Tibial nerve (tissue), 4 donors: ENCODE measurements at regions not wholly inside any gene's neighbourhood (a gene's known extent, or its start where the extent isn't known, plus 50 kb on each side); places are given as distances from the start of the nearest gene placed in this dataset.

Experiments
- DNase-seq, 2 donors: peaks; one replicate each; pipeline ENCODE4 v3.0.0-alpha.2; 2019; ENCODE audit warnings: low spot score in 2 of 2
- H3K27ac ChIP-seq, 4 donors: fragments of 200-600 bp; sonication (generic) in 3 of 4; one replicate each; pipeline ENCODE4 v1.5.1; 2017 to 2019; ENCODE audit warnings: mild to moderate bottlenecking in 1 of 4
- H3K27me3 ChIP-seq, 2 donors: fragments of 200-600 bp; sonication (generic) in 1 of 2; one replicate each; pipeline versions ENCODE4 v1.5.1 to v1.6.0; 2017 to 2019
- H3K36me3 ChIP-seq, 3 donors: fragments of 200-600 bp; sonication (generic); one replicate each; pipeline ENCODE4 v1.5.1; 2018 to 2019
- H3K4me1 ChIP-seq, 4 donors: fragments of 200-600 bp; sonication (generic) in 3 of 4; one replicate each; pipeline ENCODE4 v1.5.1; 2017 to 2019
- H3K4me3 ChIP-seq, 4 donors: fragments of 200-600 bp; sonication (generic) in 3 of 4; one replicate each; pipeline ENCODE4 v1.5.1; 2017 to 2019; ENCODE audit warnings: mild to moderate bottlenecking in 1 of 4, moderate library complexity in 1 of 4
- H3K9me3 ChIP-seq, 4 donors: fragments of 200-600 bp; sonication (generic) in 3 of 4; one replicate each; pipeline ENCODE4 v1.5.1; 2017 to 2019
- CTCF ChIP-seq, 5 experiments: fragments of 200-600 bp in 3 of 5; fragments of 450-650 bp in 2 of 5; sonication (generic) in 3 of 5; IDR thresholded peaks; one replicate each; pipeline ENCODE4 v1.5.1; 2016 to 2019; ENCODE audit warnings: antibody characterized with exemption in 5 of 5, mild to moderate bottlenecking in 3 of 5, moderate library complexity in 2 of 5
- EP300 ChIP-seq, 2 donors: sonication (generic); formaldehyde crosslinking; IDR thresholded peaks; one replicate each; pipeline ENCODE4 v1.6.1; 2017; ENCODE audit warnings: antibody characterized with exemption in 2 of 2, mild to moderate bottlenecking in 1 of 2
- POLR2A ChIP-seq, 2 donors: fragments of 450-650 bp; IDR thresholded peaks; one replicate each; pipeline ENCODE4 v1.6.1; 2017; ENCODE audit warnings: antibody characterized with exemption in 2 of 2, mild to moderate bottlenecking in 2 of 2, moderate library complexity in 2 of 2
- WGBS, 2 donors: methylation state at CpG; one replicate each; pipeline ENCODE4 v1.1.5; 2018; 5-methylcytosine and 5-hydroxymethylcytosine counted together

- H3K9me3 ChIP-seq = no peaks in the 10 kb centered on the region
- no peaks in the 10 kb centered on the region for H3K36me3 ChIP-seq
- no peaks in the 10 kb centered on the region for H3K4me1 ChIP-seq
- TF ChIP-seq POLR2A (IDR thresholded peaks at IDR 0.05) (no peak), CTCF (IDR thresholded peaks at IDR 0.05) (no peak), EP300 (IDR thresholded peaks at IDR 0.05) (no peak)
- H3K27me3 ChIP-seq = no peaks in the 10 kb centered on the region
- H3K4me3 ChIP-seq = no peak overlapping the region
- no peak for DNase-seq
- peak overlapping the region in 1 of 4 donors; percentile 16 for H3K27ac ChIP-seq
These were observed 255.7 kb upstream of the AR start for GRCh38 chrX:67288156-67288555.

- TF ChIP-seq EP300 (IDR thresholded peaks at IDR 0.05) (no peak), POLR2A (IDR thresholded peaks at IDR 0.05) (no peak), CTCF (IDR thresholded peaks at IDR 0.05) (no peak)
- Histone ChIP-seq H3K27ac (peak overlapping the region in 1 of 4 donors; percentile 41), H3K27me3 (no peaks in the 10 kb centered on the region), H3K4me1 (no peaks in the 10 kb centered on the region), H3K9me3 (no peaks in the 10 kb centered on the region), H3K36me3 (no peaks in the 10 kb centered on the region), H3K4me3 (no peak overlapping the region)
- WGBS, 2 donors = 41 to 42% methylated on average over 3 of the region's 3 CpGs
- DNase-seq = peak; percentile 8 to 12
These were observed 254.7 kb upstream of the AR start for GRCh38 chrX:67289055-67289499.

GRCh38 chrX:67290489-67291220, 253.2 kb upstream of the AR start:
- no peaks in the 10 kb centered on the region for H3K9me3 ChIP-seq
- no peak overlapping the region for H3K27ac ChIP-seq
- no peaks in the 10 kb centered on the region for H3K4me1 ChIP-seq
- no peak overlapping the region for H3K4me3 ChIP-seq
- no peaks in the 10 kb centered on the region for H3K27me3 ChIP-seq
- no peak for TF ChIP-seq POLR2A (IDR thresholded peaks at IDR 0.05)
- no peak for DNase-seq
- no peaks in the 10 kb centered on the region for H3K36me3 ChIP-seq
- 38 to 41% methylated on average over 4 of the region's 4 CpGs for WGBS, 2 donors

- 89 to 100% methylated on average over 1 of the region's 1 CpG for WGBS, 2 donors
- no peak for DNase-seq
- H3K4me3 ChIP-seq = no peak overlapping the region
- TF ChIP-seq EP300 (IDR thresholded peaks at IDR 0.05) (no peak), POLR2A (IDR thresholded peaks at IDR 0.05) (no peak), CTCF (IDR thresholded peaks at IDR 0.05) (no peak)
- no peaks in the 10 kb centered on the region for H3K27me3 ChIP-seq
- H3K36me3 ChIP-seq = no peaks in the 10 kb centered on the region
- H3K27ac ChIP-seq = no peak overlapping the region
- no peaks in the 10 kb centered on the region for H3K4me1 ChIP-seq
- H3K9me3 ChIP-seq = no peaks in the 10 kb centered on the region
These were observed 247.9 kb upstream of the AR start for GRCh38 chrX:67295924-67296323.

GRCh38 chrX:67296395-67296794, 247.4 kb upstream of the AR start:
- no peak overlapping the region for H3K27ac ChIP-seq
- no peaks in the 10 kb centered on the region for H3K36me3 ChIP-seq
- no peaks in the 10 kb centered on the region for H3K27me3 ChIP-seq
- 23 to 40% methylated on average over 1 of the region's 1 CpG for WGBS, 2 donors
- H3K9me3 ChIP-seq = no peaks in the 10 kb centered on the region
- TF ChIP-seq CTCF (IDR thresholded peaks at IDR 0.05) (no peak), POLR2A (IDR thresholded peaks at IDR 0.05) (no peak), EP300 (IDR thresholded peaks at IDR 0.05) (no peak)
- no peak for DNase-seq
- H3K4me1 ChIP-seq = no peaks in the 10 kb centered on the region
- H3K4me3 ChIP-seq = no peak overlapping the region
